HCEC 1CT (cell line): ENCODE measurements at regions not wholly inside any gene's neighbourhood (a gene's known extent, or its start where the extent isn't known, plus 50 kb on each side); places are given as distances from the start of the nearest gene placed in this dataset.

Source experiments
- DNase-seq: peaks from one replicate; pipeline ENCODE4 v3.0.0-alpha.2; 2017

GRCh38 chr2:67712484-67712883 is 315.4 kb downstream of the ETAA1 start:
- DNase-seq = no peak

- no peak for DNase-seq
These were observed 316.2 kb downstream of the ETAA1 start for GRCh38 chr2:67713376-67713775.

- DNase-seq = peak; percentile 57
These were observed 319.8 kb downstream of the ETAA1 start for GRCh38 chr2:67716895-67717396.

- no peak for DNase-seq
These were observed 320.6 kb downstream of the ETAA1 start for GRCh38 chr2:67717692-67718091.

GRCh38 chr2:67719351-67719750 is 322.2 kb downstream of the ETAA1 start:
- peak; percentile 26 for DNase-seq

GRCh38 chr2:67721516-67721915 is 324.4 kb downstream of the ETAA1 start:
- DNase-seq = no peak

- no peak for DNase-seq
These were observed 327.1 kb downstream of the ETAA1 start for GRCh38 chr2:67724261-67724660.

- DNase-seq = no peak
These were observed 328.6 kb downstream of the ETAA1 start for GRCh38 chr2:67725731-67726130.

- DNase-seq = no peak
These were observed 329.3 kb downstream of the ETAA1 start for GRCh38 chr2:67726416-67726815.

- DNase-seq = no peak
These were observed 330.0 kb downstream of the ETAA1 start for GRCh38 chr2:67727131-67727530.

GRCh38 chr2:67727623-67728022 is 330.5 kb downstream of the ETAA1 start:
- DNase-seq = no peak

- DNase-seq = no peak
These were observed 332.3 kb downstream of the ETAA1 start for GRCh38 chr2:67729474-67729873.

GRCh38 chr2:67733517-67733916 is 329.3 kb downstream of the C1D start:
- peak; percentile 37 for DNase-seq

GRCh38 chr2:67752199-67752598 is 310.6 kb downstream of the C1D start:
- no peak for DNase-seq

- DNase-seq = peak; percentile 88
These were observed 309.8 kb downstream of the C1D start for GRCh38 chr2:67752969-67753368.

- DNase-seq = no peak
These were observed 307.5 kb downstream of the C1D start for GRCh38 chr2:67755156-67755882.

- no peak for DNase-seq
These were observed 301.8 kb downstream of the C1D start for GRCh38 chr2:67760995-67761394.

- no peak for DNase-seq
These were observed 291.4 kb downstream of the C1D start for GRCh38 chr2:67771380-67771779.

- DNase-seq = no peak
These were observed 290.3 kb downstream of the C1D start for GRCh38 chr2:67772216-67773170.

- no peak for DNase-seq
These were observed 289.0 kb downstream of the C1D start for GRCh38 chr2:67773851-67774250.

- no peak for DNase-seq
These were observed 286.5 kb downstream of the C1D start for GRCh38 chr2:67776276-67776675.

GRCh38 chr2:67777010-67777409 is 285.8 kb downstream of the C1D start:
- no peak for DNase-seq

GRCh38 chr2:67777836-67778429 is 284.9 kb downstream of the C1D start:
- DNase-seq = no peak
